ENCODE measurements at regions not wholly inside any gene's neighbourhood (a gene's known extent, or its start where the extent isn't known, plus 50 kb on each side); places are given as distances from the start of the nearest gene placed in this dataset.
A peak's percentile ranks its signal among the peaks of the same experiment; 100 is the strongest.
"Not testable (repeated sequence)": the region's sequence is repeated elsewhere in the genome, so short reads cannot be mapped to it uniquely, and the experiment has no call there.

DNA sequence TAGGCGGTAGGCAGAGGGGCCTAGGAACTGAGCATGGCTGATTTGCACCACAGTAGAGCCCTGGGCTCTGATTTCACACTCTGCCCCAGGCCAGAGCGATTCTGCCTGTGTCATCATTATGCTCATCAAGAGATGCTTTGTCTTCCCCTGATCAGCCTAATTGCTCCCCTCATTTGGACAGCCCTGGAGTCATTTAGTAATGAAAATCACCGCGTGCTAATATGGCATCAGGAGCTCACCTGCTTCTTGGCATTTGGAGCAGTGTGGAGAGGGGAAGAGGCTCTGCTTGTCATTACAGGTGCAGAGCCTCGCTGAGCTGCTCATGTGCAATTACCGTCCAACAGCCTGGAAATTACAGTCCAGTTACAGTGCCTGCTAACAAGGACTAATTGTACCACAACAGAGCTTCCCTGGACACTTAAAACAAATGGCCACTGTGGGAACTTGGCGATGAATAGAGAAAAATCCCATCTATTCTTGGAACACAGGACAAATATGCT, 157.1 kb upstream of the WSCD1 start:
- Histone ChIP-seq H3K4me1 (ENCODE audit: control insufficient read depth in 3 of 3, insufficient read depth in 2 of 3, low read depth in 1 of 3, low read length in 2 of 3) (no peaks in the 10 kb centered on the region), H3K36me3 (ENCODE audit: control insufficient read depth in 3 of 3, insufficient read depth in 2 of 3, low read depth in 1 of 3, low read length in 3 of 3) (no peaks in the 10 kb centered on the region), H3K27me3 (ENCODE audit: control insufficient read depth in 3 of 3, insufficient read depth in 3 of 3, low read length in 3 of 3) (no peaks in the 10 kb centered on the region), H3K27ac (ENCODE audit: low read depth in 1 of 3, low read length in 2 of 3) (no peak overlapping the region), H3K9me3 (ENCODE audit: control insufficient read depth in 2 of 2, insufficient read depth in 1 of 2, low read depth in 1 of 2, low read length in 1 of 2) (no peaks in the 10 kb centered on the region), H3K4me3 (ENCODE audit: low read depth in 1 of 3, low read length in 3 of 3) (no peak overlapping the region)
- no peak for DNase-seq
- 68 to 76% (median 74%) methylated on average over 7 of the region's 7 CpGs for WGBS, 3 donors
- no peak for FAIRE-seq

GRCh38 chr17:5913641-5914040, 156.5 kb upstream of the WSCD1 start:
- 82 to 96% (median 90%) methylated on average over 1 of the region's 1 CpG for WGBS, 3 donors
- no peak for DNase-seq
- H3K4me3 ChIP-seq (ENCODE audit: low read depth in 1 of 3, low read length in 3 of 3) = no peak overlapping the region
- no peaks in the 10 kb centered on the region for H3K36me3 ChIP-seq (ENCODE audit: control insufficient read depth in 3 of 3, insufficient read depth in 2 of 3, low read depth in 1 of 3, low read length in 3 of 3)
- FAIRE-seq = no peak
- H3K9me3 ChIP-seq (ENCODE audit: control insufficient read depth in 2 of 2, insufficient read depth in 1 of 2, low read depth in 1 of 2, low read length in 1 of 2) = no peaks in the 10 kb centered on the region
- no peaks in the 10 kb centered on the region for H3K27me3 ChIP-seq (ENCODE audit: control insufficient read depth in 3 of 3, insufficient read depth in 3 of 3, low read length in 3 of 3)
- H3K27ac ChIP-seq (ENCODE audit: low read depth in 1 of 3, low read length in 2 of 3) = no peak overlapping the region
- no peaks in the 10 kb centered on the region for H3K4me1 ChIP-seq (ENCODE audit: control insufficient read depth in 3 of 3, insufficient read depth in 2 of 3, low read depth in 1 of 3, low read length in 2 of 3)

GRCh38 chr17:5915337-5915736, 154.8 kb upstream of the WSCD1 start:
- Histone ChIP-seq H3K4me1 (ENCODE audit: control insufficient read depth in 3 of 3, insufficient read depth in 2 of 3, low read depth in 1 of 3, low read length in 2 of 3) (no peaks in the 10 kb centered on the region), H3K27me3 (ENCODE audit: control insufficient read depth in 3 of 3, insufficient read depth in 3 of 3, low read length in 3 of 3) (no peaks in the 10 kb centered on the region), H3K27ac (ENCODE audit: low read depth in 1 of 3, low read length in 2 of 3) (no peak overlapping the region), H3K36me3 (ENCODE audit: control insufficient read depth in 3 of 3, insufficient read depth in 2 of 3, low read depth in 1 of 3, low read length in 3 of 3) (no peaks in the 10 kb centered on the region), H3K4me3 (ENCODE audit: low read depth in 1 of 3, low read length in 3 of 3) (no peak overlapping the region), H3K9me3 (ENCODE audit: control insufficient read depth in 2 of 2, insufficient read depth in 1 of 2, low read depth in 1 of 2, low read length in 1 of 2) (no peaks in the 10 kb centered on the region)
- DNase-seq (no peak), FAIRE-seq (no peak)
- 50 to 75% (median 68%) methylated on average over 2 of the region's 2 CpGs for WGBS, 3 donors

DNA sequence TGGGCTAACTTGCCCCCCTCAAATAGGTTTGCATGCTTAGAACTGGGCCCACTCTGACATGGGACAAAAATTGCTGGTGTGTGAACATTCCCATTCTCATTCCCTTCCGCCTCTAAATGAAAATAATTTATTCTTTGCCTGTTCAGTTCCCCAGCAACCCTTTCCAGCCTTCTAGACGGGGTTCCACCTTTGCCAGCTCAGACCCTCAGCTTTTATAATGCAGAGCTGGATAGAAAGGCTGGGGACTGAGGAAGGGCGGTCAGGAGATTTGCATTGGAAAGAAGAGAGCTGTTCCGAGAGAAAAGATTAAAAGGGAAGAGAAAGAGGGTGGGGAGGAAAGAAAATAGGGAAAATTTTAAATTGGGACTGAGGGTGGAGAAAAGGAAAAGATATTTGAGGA, 151.1 kb upstream of the WSCD1 start:
- DNase-seq (no peak), FAIRE-seq (no peak)
- Histone ChIP-seq H3K4me1 (ENCODE audit: control insufficient read depth in 3 of 3, insufficient read depth in 2 of 3, low read depth in 1 of 3, low read length in 2 of 3) (no peaks in the 10 kb centered on the region), H3K27me3 (ENCODE audit: control insufficient read depth in 3 of 3, insufficient read depth in 3 of 3, low read length in 3 of 3) (no peaks in the 10 kb centered on the region), H3K27ac (ENCODE audit: low read depth in 1 of 3, low read length in 2 of 3) (no peak overlapping the region), H3K9me3 (ENCODE audit: control insufficient read depth in 2 of 2, insufficient read depth in 1 of 2, low read depth in 1 of 2, low read length in 1 of 2) (no peaks in the 10 kb centered on the region), H3K4me3 (ENCODE audit: low read depth in 1 of 3, low read length in 3 of 3) (no peak overlapping the region), H3K36me3 (ENCODE audit: control insufficient read depth in 3 of 3, insufficient read depth in 2 of 3, low read depth in 1 of 3, low read length in 3 of 3) (no peaks in the 10 kb centered on the region)
- WGBS, 3 donors = 54 to 65% (median 59%) methylated on average over 4 of the region's 4 CpGs

- Histone ChIP-seq H3K27ac (ENCODE audit: low read depth in 1 of 3, low read length in 2 of 3) (no peak overlapping the region), H3K4me3 (ENCODE audit: low read depth in 1 of 3, low read length in 3 of 3) (no peak overlapping the region), H3K27me3 (ENCODE audit: control insufficient read depth in 3 of 3, insufficient read depth in 3 of 3, low read length in 3 of 3) (no peaks in the 10 kb centered on the region), H3K4me1 (ENCODE audit: control insufficient read depth in 3 of 3, insufficient read depth in 2 of 3, low read depth in 1 of 3, low read length in 2 of 3) (no peaks in the 10 kb centered on the region), H3K9me3 (ENCODE audit: control insufficient read depth in 2 of 2, insufficient read depth in 1 of 2, low read depth in 1 of 2, low read length in 1 of 2) (no peaks in the 10 kb centered on the region), H3K36me3 (ENCODE audit: control insufficient read depth in 3 of 3, insufficient read depth in 2 of 3, low read depth in 1 of 3, low read length in 3 of 3) (no peaks in the 10 kb centered on the region)
- DNase-seq = no peak
- WGBS, 3 donors = 66 to 73% (median 72%) methylated on average over 13 of the region's 13 CpGs
- no peak for FAIRE-seq
These were observed 148.5 kb upstream of the WSCD1 start for GRCh38 chr17:5921512-5922282.

GRCh38 chr17:5922476-5922875, 147.7 kb upstream of the WSCD1 start:
- no peaks in the 10 kb centered on the region for H3K27me3 ChIP-seq (ENCODE audit: control insufficient read depth in 3 of 3, insufficient read depth in 3 of 3, low read length in 3 of 3)
- H3K4me1 ChIP-seq (ENCODE audit: control insufficient read depth in 3 of 3, insufficient read depth in 2 of 3, low read depth in 1 of 3, low read length in 2 of 3) = no peaks in the 10 kb centered on the region
- no peaks in the 10 kb centered on the region for H3K9me3 ChIP-seq (ENCODE audit: control insufficient read depth in 2 of 2, insufficient read depth in 1 of 2, low read depth in 1 of 2, low read length in 1 of 2)
- H3K4me3 ChIP-seq (ENCODE audit: low read depth in 1 of 3, low read length in 3 of 3) = no peak overlapping the region
- no peak overlapping the region for H3K27ac ChIP-seq (ENCODE audit: low read depth in 1 of 3, low read length in 2 of 3)
- DNase-seq = no peak
- H3K36me3 ChIP-seq (ENCODE audit: control insufficient read depth in 3 of 3, insufficient read depth in 2 of 3, low read depth in 1 of 3, low read length in 3 of 3) = no peaks in the 10 kb centered on the region
- no peak for FAIRE-seq
- WGBS, 3 donors = 87 to 89% (median 88%) methylated on average over 10 of the region's 10 CpGs

GRCh38 chr17:5929721-5930120, 140.5 kb upstream of the WSCD1 start:
- WGBS, 3 donors = 90 to 93% (median 90%) methylated on average over 10 of the region's 10 CpGs

GRCh38 chr17:5930555-5930954, 139.6 kb upstream of the WSCD1 start:
- 54 to 76% (median 58%) methylated on average over 1 of the region's 1 CpG for WGBS, 3 donors
- not testable (repeated sequence) for FAIRE-seq; H3K4me1 ChIP-seq (ENCODE audit: control insufficient read depth in 3 of 3, insufficient read depth in 2 of 3, low read depth in 1 of 3, low read length in 2 of 3); H3K4me3 ChIP-seq (ENCODE audit: low read depth in 1 of 3, low read length in 3 of 3); H3K27me3 ChIP-seq (ENCODE audit: control insufficient read depth in 3 of 3, insufficient read depth in 3 of 3, low read length in 3 of 3); H3K27ac ChIP-seq (ENCODE audit: low read depth in 1 of 3, low read length in 2 of 3); H3K9me3 ChIP-seq (ENCODE audit: control insufficient read depth in 2 of 2, insufficient read depth in 1 of 2, low read depth in 1 of 2, low read length in 1 of 2); H3K36me3 ChIP-seq (ENCODE audit: control insufficient read depth in 3 of 3, insufficient read depth in 2 of 3, low read depth in 1 of 3, low read length in 3 of 3); DNase-seq

More at GRCh38 chr17:5929721-5930120, 140.5 kb upstream of the WSCD1 start:
- Histone ChIP-seq H3K4me1 (ENCODE audit: control insufficient read depth in 3 of 3, insufficient read depth in 2 of 3, low read depth in 1 of 3, low read length in 2 of 3) (no peaks in the 10 kb centered on the region), H3K27me3 (ENCODE audit: control insufficient read depth in 3 of 3, insufficient read depth in 3 of 3, low read length in 3 of 3) (no peaks in the 10 kb centered on the region), H3K36me3 (ENCODE audit: control insufficient read depth in 3 of 3, insufficient read depth in 2 of 3, low read depth in 1 of 3, low read length in 3 of 3) (no peaks in the 10 kb centered on the region), H3K27ac (ENCODE audit: low read depth in 1 of 3, low read length in 2 of 3) (no peak overlapping the region), H3K9me3 (ENCODE audit: control insufficient read depth in 2 of 2, insufficient read depth in 1 of 2, low read depth in 1 of 2, low read length in 1 of 2) (no peaks in the 10 kb centered on the region), H3K4me3 (ENCODE audit: low read depth in 1 of 3, low read length in 3 of 3) (no peak overlapping the region)
- FAIRE-seq (no peak), DNase-seq (no peak)

DNA sequence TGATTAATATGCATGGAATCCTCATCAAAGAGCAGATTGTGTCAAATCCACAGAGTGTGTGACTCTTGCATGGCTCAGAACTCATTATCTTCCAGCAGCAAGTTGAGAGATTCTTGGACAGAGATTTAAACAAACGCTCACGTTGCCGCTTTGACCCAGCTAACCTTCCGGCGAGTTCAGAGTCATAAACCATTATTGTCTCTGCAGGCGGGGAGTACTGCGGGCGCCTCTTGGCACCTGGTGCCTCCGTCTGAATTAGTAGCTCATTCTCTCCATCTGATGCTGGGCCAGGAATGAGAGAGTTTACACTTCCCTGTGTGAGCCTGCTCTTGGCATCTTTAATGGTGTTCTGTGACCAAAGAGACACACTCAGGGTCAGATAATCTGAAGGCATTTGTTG, 138.6 kb upstream of the WSCD1 start:
- H3K9me3 ChIP-seq (ENCODE audit: control insufficient read depth in 2 of 2, insufficient read depth in 1 of 2, low read depth in 1 of 2, low read length in 1 of 2) = peaks cover 0 to 2% of the 10 kb centered on the region in 2 donors
- no peak overlapping the region for H3K4me3 ChIP-seq (ENCODE audit: low read depth in 1 of 3, low read length in 3 of 3)
- WGBS, 3 donors = 12 to 27% (median 23%) methylated on average over 9 of the region's 9 CpGs
- no peaks in the 10 kb centered on the region for H3K36me3 ChIP-seq (ENCODE audit: control insufficient read depth in 3 of 3, insufficient read depth in 2 of 3, low read depth in 1 of 3, low read length in 3 of 3)
- DNase-seq (peak in 1 of 2 donors; percentile 8), FAIRE-seq (no peak)
- no peaks in the 10 kb centered on the region for H3K27me3 ChIP-seq (ENCODE audit: control insufficient read depth in 3 of 3, insufficient read depth in 3 of 3, low read length in 3 of 3)
- no peak overlapping the region for H3K27ac ChIP-seq (ENCODE audit: low read depth in 1 of 3, low read length in 2 of 3)
- no peaks in the 10 kb centered on the region for H3K4me1 ChIP-seq (ENCODE audit: control insufficient read depth in 3 of 3, insufficient read depth in 2 of 3, low read depth in 1 of 3, low read length in 2 of 3)

All from small intestine (tissue), 7 donors.